Endodermal cell (in vitro differentiated cells): ENCODE measurements at regions not wholly inside any gene's neighbourhood (a gene's known extent, or its start where the extent isn't known, plus 50 kb on each side); places are given as distances from the start of the nearest gene placed in this dataset.

Source experiments
- DNase-seq: peaks from one replicate; pipeline ENCODE4 v3.0.0-alpha.2; 2017
- H3K27ac ChIP-seq: 2 replicates; pipeline ENCODE4 v1.5.1; 2013; ENCODE audit warnings: mild to moderate bottlenecking, low read depth, low read length, moderate library complexity
- H3K27me3 ChIP-seq: 2 replicates; pipeline ENCODE4 v1.6.1; 2013; ENCODE audit warnings: mild to moderate bottlenecking, low read length, moderate library complexity; ENCODE audit not compliant: insufficient read depth, control insufficient read depth, poor library complexity, severe bottlenecking
- H3K36me3 ChIP-seq: 2 replicates; pipeline ENCODE4 v1.7.0; 2013; ENCODE audit warnings: mild to moderate bottlenecking, low read length, moderate library complexity; ENCODE audit not compliant: control insufficient read depth, insufficient read depth
- H3K4me1 ChIP-seq: one replicate; pipeline ENCODE4 v1.7.0; 2013; ENCODE audit warnings: low read length; ENCODE audit not compliant: control insufficient read depth, insufficient read depth
- H3K4me3 ChIP-seq: 2 replicates; pipeline ENCODE4 v1.5.1; 2013; ENCODE audit warnings: mild to moderate bottlenecking, low read length, moderate library complexity
- H3K9ac ChIP-seq: 2 replicates; pipeline ENCODE4 v1.6.1; 2013; ENCODE audit warnings: mild to moderate bottlenecking, low read length, moderate library complexity; ENCODE audit not compliant: poor library complexity, severe bottlenecking; ENCODE audit errors: extremely low read depth
- H3K9me3 ChIP-seq: 2 replicates; pipeline ENCODE4 v1.6.1; 2013; ENCODE audit warnings: mild to moderate bottlenecking, low read length, moderate library complexity; ENCODE audit not compliant: control insufficient read depth
- H3K27ac Mint-ChIP-seq: 2 replicates; pipeline ENCODE4 v1.8.0; 2020; ENCODE audit warnings: mixed read lengths
- H3K27me3 Mint-ChIP-seq: 2 replicates; pipeline ENCODE4 v1.8.0; 2021; ENCODE audit warnings: mild to moderate bottlenecking, mixed read lengths; ENCODE audit not compliant: insufficient read depth
- H3K36me3 Mint-ChIP-seq: 2 replicates; pipeline ENCODE4 v1.8.0; 2020; ENCODE audit warnings: low read depth, mixed read lengths
- H3K4me1 Mint-ChIP-seq: 2 replicates; pipeline ENCODE4 v1.8.0; 2020; ENCODE audit warnings: mixed read lengths
- H3K4me3 Mint-ChIP-seq: 2 replicates; pipeline ENCODE4 v1.8.0; 2020; ENCODE audit warnings: mild to moderate bottlenecking, moderate library complexity, mixed read lengths
- H3K9me3 Mint-ChIP-seq: 2 replicates; pipeline ENCODE4 v1.8.0; 2020; ENCODE audit warnings: mild to moderate bottlenecking, mixed read lengths
- CTCF ChIP-seq: fragments of 200-600 bp; sonication (generic); conservative IDR thresholded peaks from 2 replicates; pipeline ENCODE4 v1.5.0; 2021; ENCODE audit warnings: antibody characterized with exemption, mild to moderate bottlenecking
- WGBS, 2 experiments: methylation state at CpG; one replicate each; pipeline versions ENCODE4 v1.1.5 to v1.1.7; 2013; ENCODE audit warnings: missing lambda C conversion rate in 2 of 2, mixed read lengths in 1 of 2; ENCODE audit not compliant: insufficient coverage in 1 of 2, insufficient read length in 1 of 2; 5-methylcytosine and 5-hydroxymethylcytosine counted together

- no peak for DNase-seq
- H3K27ac ChIP-seq = no peak overlapping the region
- Mint-ChIP-seq H3K36me3 (no peaks in the 10 kb centered on the region), H3K27me3 (peaks cover 13% of the 10 kb centered on the region), H3K4me3 (no peak overlapping the region), H3K9me3 (no peaks in the 10 kb centered on the region), H3K27ac (no peak overlapping the region), H3K4me1 (peaks cover 9% of the 10 kb centered on the region)
- no peaks in the 10 kb centered on the region for H3K27me3 ChIP-seq
- WGBS, 2 experiments = 92 to 100% methylated on average over 2 to 4 of the region's 4 CpGs
- no peaks in the 10 kb centered on the region for H3K36me3 ChIP-seq
- H3K9me3 ChIP-seq = no peaks in the 10 kb centered on the region
- TF ChIP-seq CTCF = no peak
- H3K4me1 ChIP-seq = peaks cover 2% of the 10 kb centered on the region
- H3K4me3 ChIP-seq = no peak overlapping the region
- H3K9ac ChIP-seq = no peak overlapping the region
Observed at GRCh38 chr22:48443680-48444079, 1384.0 kb downstream of the BRD1 start.

- no peaks in the 10 kb centered on the region for H3K36me3 Mint-ChIP-seq
- 84 to 96% methylated on average over 4 to 6 of the region's 8 CpGs for WGBS, 2 experiments
- TF ChIP-seq CTCF = no peak
- H3K9me3 Mint-ChIP-seq = no peaks in the 10 kb centered on the region
- Histone ChIP-seq H3K27me3 (no peaks in the 10 kb centered on the region), H3K4me3 (no peak overlapping the region), H3K9ac (no peak overlapping the region), H3K36me3 (no peaks in the 10 kb centered on the region), H3K27ac (no peak overlapping the region), H3K9me3 (no peaks in the 10 kb centered on the region), H3K4me1 (peaks cover 2% of the 10 kb centered on the region)
- H3K27ac Mint-ChIP-seq = no peak overlapping the region
- no peak overlapping the region for H3K4me3 Mint-ChIP-seq
- peaks cover 9% of the 10 kb centered on the region for H3K4me1 Mint-ChIP-seq
- peaks cover 14% of the 10 kb centered on the region for H3K27me3 Mint-ChIP-seq
- DNase-seq = no peak
Observed at GRCh38 chr22:48442663-48443062, 1385.0 kb downstream of the BRD1 start.

GRCh38 chr22:48441553-48441850 is 1386.2 kb downstream of the BRD1 start:
- peaks cover 17% of the 10 kb centered on the region for H3K27me3 Mint-ChIP-seq
- no peak for TF ChIP-seq CTCF
- H3K27ac Mint-ChIP-seq = no peak overlapping the region
- Histone ChIP-seq H3K27ac (no peak overlapping the region), H3K9ac (no peak overlapping the region), H3K9me3 (no peaks in the 10 kb centered on the region), H3K27me3 (no peaks in the 10 kb centered on the region), H3K36me3 (no peaks in the 10 kb centered on the region), H3K4me3 (no peak overlapping the region), H3K4me1 (peaks cover 2% of the 10 kb centered on the region)
- H3K4me1 Mint-ChIP-seq = peaks cover 9% of the 10 kb centered on the region
- no peak overlapping the region for H3K4me3 Mint-ChIP-seq
- no peaks in the 10 kb centered on the region for H3K9me3 Mint-ChIP-seq
- DNase-seq = no peak
- WGBS, 2 experiments = 71 to 91% methylated on average over 2 to 6 of the region's 6 CpGs
- no peaks in the 10 kb centered on the region for H3K36me3 Mint-ChIP-seq
